ENCODE measurements at regions not wholly inside any gene's neighbourhood (a gene's known extent, or its start where the extent isn't known, plus 50 kb on each side); places are given as distances from the start of the nearest gene placed in this dataset.

- no peak overlapping the region for H3K23ac ChIP-seq (ENCODE audit: low read depth, low read length, poor library complexity)
- WGBS, 2 donors (ENCODE audit: extremely low coverage in 2 of 2, insufficient read length in 2 of 2, insufficient replicate concordance in 1 of 2), result no CpG with 5 or more reads among the region's 1 CpG
- no peak overlapping the region for H3K4me3 ChIP-seq (ENCODE audit: low read length in 2 of 2)
- H2BK12ac ChIP-seq (ENCODE audit: low read length), result no peak overlapping the region
- no peak overlapping the region for H3K14ac ChIP-seq (ENCODE audit: low read length)
- no peak overlapping the region for H4K91ac ChIP-seq (ENCODE audit: low read depth, low read length, poor library complexity)
- no peak overlapping the region for H3K27ac ChIP-seq (replicated peaks; ENCODE audit: low read length)
- no peaks in the 10 kb centered on the region for H3K4me1 ChIP-seq (ENCODE audit: control insufficient read depth in 2 of 2, insufficient read depth in 1 of 2, low read depth in 1 of 2, low read length in 2 of 2)
- H3K18ac ChIP-seq (ENCODE audit: low read length), result no peak overlapping the region
- no peaks in the 10 kb centered on the region for H3K27me3 ChIP-seq (ENCODE audit: control insufficient read depth in 3 of 3, insufficient read depth in 3 of 3, low read depth in 1 of 3, low read length in 3 of 3)
- no peak overlapping the region for H4K8ac ChIP-seq (ENCODE audit: low read depth, low read length)
- no peak overlapping the region for H2BK120ac ChIP-seq (ENCODE audit: low read depth, low read length)
- H3K4me2 ChIP-seq (ENCODE audit: insufficient read depth, low read length, poor library complexity, severe bottlenecking), result no peak overlapping the region
- no peaks in the 10 kb centered on the region for H3K79me1 ChIP-seq (ENCODE audit: low read depth, low read length)
- no peak for DNase-seq (ENCODE audit: low spot score)
- no peak overlapping the region for H2AK5ac ChIP-seq (ENCODE audit: low read depth, low read length)
- no peak overlapping the region for H3K9ac ChIP-seq (ENCODE audit: low read depth, low read length, poor library complexity)
- no peak overlapping the region for H2AFZ ChIP-seq (ENCODE audit: low read length)
- no peaks in the 10 kb centered on the region for H3K36me3 ChIP-seq (replicated peaks in 1 of 2; ENCODE audit: control insufficient read depth in 2 of 2, insufficient read depth in 2 of 2, low read length in 2 of 2)
- H3K9me3 ChIP-seq (replicated peaks in 1 of 2; ENCODE audit: control insufficient read depth in 2 of 2, insufficient read depth in 1 of 2, low read depth in 1 of 2, low read length in 2 of 2), result peaks cover 0 to 11% of the 10 kb centered on the region in 2 donors
- no peak overlapping the region for H2BK5ac ChIP-seq (ENCODE audit: low read length)
- H2BK15ac ChIP-seq (ENCODE audit: low read length), result no peak overlapping the region
- no peak overlapping the region for H3K4ac ChIP-seq (ENCODE audit: low read length)
Observed at GRCh38 chr2:180261976-180262375, 254.9 kb upstream of the CWC22 start.

DNA sequence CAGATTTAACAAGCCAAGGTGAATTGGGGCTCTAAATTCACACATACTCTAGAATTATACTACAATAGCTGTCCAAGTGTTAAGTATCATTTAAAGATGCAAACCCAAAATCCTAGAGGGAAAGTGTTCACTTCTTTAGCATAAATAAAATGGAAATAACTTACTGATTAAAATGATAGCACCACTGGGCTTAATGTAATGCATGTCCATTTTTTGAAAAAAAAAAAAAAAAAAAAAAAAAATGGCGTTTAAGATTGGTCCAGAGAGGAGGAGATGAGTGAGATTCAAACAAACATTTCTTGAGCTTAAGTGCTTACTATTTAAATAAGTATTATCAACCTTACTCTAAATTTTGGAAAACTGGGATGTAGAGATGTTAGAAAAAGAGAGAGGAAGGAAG lies 251.5 kb upstream of the CWC22 start:
- H3K14ac ChIP-seq (ENCODE audit: low read length), result no peak overlapping the region
- no peak overlapping the region for H3K23ac ChIP-seq (ENCODE audit: low read depth, low read length, poor library complexity)
- peaks cover 0 to 11% of the 10 kb centered on the region in 2 donors for H3K9me3 ChIP-seq (replicated peaks in 1 of 2; ENCODE audit: control insufficient read depth in 2 of 2, insufficient read depth in 1 of 2, low read depth in 1 of 2, low read length in 2 of 2)
- no peak overlapping the region for H3K4me3 ChIP-seq (ENCODE audit: low read length in 2 of 2)
- no peak overlapping the region for H2BK15ac ChIP-seq (ENCODE audit: low read length)
- no peak overlapping the region for H3K4me2 ChIP-seq (ENCODE audit: insufficient read depth, low read length, poor library complexity, severe bottlenecking)
- no peak overlapping the region for H3K4ac ChIP-seq (ENCODE audit: low read length)
- H3K27ac ChIP-seq (replicated peaks; ENCODE audit: low read length), result no peak overlapping the region
- no peak overlapping the region for H2BK5ac ChIP-seq (ENCODE audit: low read length)
- no peak for DNase-seq (ENCODE audit: low spot score)
- H3K9ac ChIP-seq (ENCODE audit: low read depth, low read length, poor library complexity), result no peak overlapping the region
- H2AK5ac ChIP-seq (ENCODE audit: low read depth, low read length), result no peak overlapping the region
- no peak overlapping the region for H4K91ac ChIP-seq (ENCODE audit: low read depth, low read length, poor library complexity)
- H3K36me3 ChIP-seq (replicated peaks in 1 of 2; ENCODE audit: control insufficient read depth in 2 of 2, insufficient read depth in 2 of 2, low read length in 2 of 2), result no peaks in the 10 kb centered on the region
- H4K8ac ChIP-seq (ENCODE audit: low read depth, low read length), result no peak overlapping the region
- no peak overlapping the region for H2BK120ac ChIP-seq (ENCODE audit: low read depth, low read length)
- H3K27me3 ChIP-seq (ENCODE audit: control insufficient read depth in 3 of 3, insufficient read depth in 3 of 3, low read depth in 1 of 3, low read length in 3 of 3), result no peaks in the 10 kb centered on the region
- no peak overlapping the region for H2AFZ ChIP-seq (ENCODE audit: low read length)
- no peak overlapping the region for H2BK12ac ChIP-seq (ENCODE audit: low read length)
- H3K18ac ChIP-seq (ENCODE audit: low read length), result no peak overlapping the region
- WGBS, 2 donors (ENCODE audit: extremely low coverage in 2 of 2, insufficient read length in 2 of 2, insufficient replicate concordance in 1 of 2), result no CpG with 5 or more reads among the region's 1 CpG
- no peaks in the 10 kb centered on the region for H3K79me1 ChIP-seq (ENCODE audit: low read depth, low read length)
- H3K4me1 ChIP-seq (ENCODE audit: control insufficient read depth in 2 of 2, insufficient read depth in 1 of 2, low read depth in 1 of 2, low read length in 2 of 2), result no peaks in the 10 kb centered on the region

DNA sequence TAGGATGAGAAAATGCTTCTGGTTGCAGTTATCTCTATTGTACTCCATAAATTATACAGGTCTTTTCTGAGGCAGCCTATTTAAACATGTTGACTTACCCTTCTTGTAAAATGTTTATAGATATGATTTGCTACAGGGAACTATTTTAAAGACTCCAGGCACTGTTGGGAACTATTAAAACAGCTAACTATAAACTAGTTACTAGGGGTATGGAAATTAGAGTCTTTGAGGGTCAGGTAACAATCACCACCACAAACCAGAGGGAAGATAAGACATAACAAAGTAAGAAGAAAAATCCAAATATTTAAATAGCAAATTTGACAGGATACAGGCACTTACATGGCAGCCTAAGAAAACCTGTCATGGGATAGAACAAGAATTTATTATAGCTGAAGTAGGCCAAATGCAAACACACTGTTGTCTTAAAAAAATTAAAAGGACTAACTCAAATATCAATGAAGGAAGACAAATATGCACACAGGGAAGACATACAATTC lies 251.0 kb upstream of the CWC22 start:
- no peak overlapping the region for H2AK5ac ChIP-seq (ENCODE audit: low read depth, low read length)

GRCh38 chr2:180257247-180257646 lies 250.2 kb upstream of the CWC22 start:
- Histone ChIP-seq H3K23ac (ENCODE audit: low read depth, low read length, poor library complexity) (no peak overlapping the region), H3K9ac (ENCODE audit: low read depth, low read length, poor library complexity) (no peak overlapping the region), H3K4me2 (ENCODE audit: insufficient read depth, low read length, poor library complexity, severe bottlenecking) (no peak overlapping the region), H2BK12ac (ENCODE audit: low read length) (no peak overlapping the region), H3K18ac (ENCODE audit: low read length) (no peak overlapping the region), H3K27ac (replicated peaks; ENCODE audit: low read length) (no peak overlapping the region), H3K4me1 (ENCODE audit: control insufficient read depth in 2 of 2, insufficient read depth in 1 of 2, low read depth in 1 of 2, low read length in 2 of 2) (no peaks in the 10 kb centered on the region), H2BK120ac (ENCODE audit: low read depth, low read length) (no peak overlapping the region), H2BK5ac (ENCODE audit: low read length) (no peak overlapping the region), H3K4ac (ENCODE audit: low read length) (no peak overlapping the region), H2AFZ (ENCODE audit: low read length) (no peak overlapping the region), H3K79me1 (ENCODE audit: low read depth, low read length) (no peaks in the 10 kb centered on the region), H3K4me3 (ENCODE audit: low read length in 2 of 2) (no peak overlapping the region), H3K27me3 (ENCODE audit: control insufficient read depth in 3 of 3, insufficient read depth in 3 of 3, low read depth in 1 of 3, low read length in 3 of 3) (no peaks in the 10 kb centered on the region), H4K8ac (ENCODE audit: low read depth, low read length) (no peak overlapping the region), H2AK5ac (ENCODE audit: low read depth, low read length) (no peak overlapping the region), H2BK15ac (ENCODE audit: low read length) (no peak overlapping the region), H3K9me3 (replicated peaks in 1 of 2; ENCODE audit: control insufficient read depth in 2 of 2, insufficient read depth in 1 of 2, low read depth in 1 of 2, low read length in 2 of 2) (peaks cover 0 to 11% of the 10 kb centered on the region in 2 donors), H3K14ac (ENCODE audit: low read length) (no peak overlapping the region), H4K91ac (ENCODE audit: low read depth, low read length, poor library complexity) (no peak overlapping the region), H3K36me3 (replicated peaks in 1 of 2; ENCODE audit: control insufficient read depth in 2 of 2, insufficient read depth in 2 of 2, low read length in 2 of 2) (no peaks in the 10 kb centered on the region)
- no peak for DNase-seq (ENCODE audit: low spot score)
- WGBS, 2 donors (ENCODE audit: extremely low coverage in 2 of 2, insufficient read length in 2 of 2, insufficient replicate concordance in 1 of 2), result no CpG with 5 or more reads among the region's 5 CpGs

More for the DNA sequence above, 251.0 kb upstream of the CWC22 start:
- Histone ChIP-seq H3K4me1 (ENCODE audit: control insufficient read depth in 2 of 2, insufficient read depth in 1 of 2, low read depth in 1 of 2, low read length in 2 of 2) (no peaks in the 10 kb centered on the region), H4K8ac (ENCODE audit: low read depth, low read length) (no peak overlapping the region), H3K79me1 (ENCODE audit: low read depth, low read length) (no peaks in the 10 kb centered on the region), H2BK120ac (ENCODE audit: low read depth, low read length) (no peak overlapping the region), H3K36me3 (replicated peaks in 1 of 2; ENCODE audit: control insufficient read depth in 2 of 2, insufficient read depth in 2 of 2, low read length in 2 of 2) (no peaks in the 10 kb centered on the region), H2BK5ac (ENCODE audit: low read length) (no peak overlapping the region), H3K27me3 (ENCODE audit: control insufficient read depth in 3 of 3, insufficient read depth in 3 of 3, low read depth in 1 of 3, low read length in 3 of 3) (no peaks in the 10 kb centered on the region), H3K9me3 (replicated peaks in 1 of 2; ENCODE audit: control insufficient read depth in 2 of 2, insufficient read depth in 1 of 2, low read depth in 1 of 2, low read length in 2 of 2) (peaks cover 0 to 11% of the 10 kb centered on the region in 2 donors), H3K4me2 (ENCODE audit: insufficient read depth, low read length, poor library complexity, severe bottlenecking) (no peak overlapping the region), H3K23ac (ENCODE audit: low read depth, low read length, poor library complexity) (no peak overlapping the region), H3K18ac (ENCODE audit: low read length) (no peak overlapping the region), H3K9ac (ENCODE audit: low read depth, low read length, poor library complexity) (no peak overlapping the region), H2AFZ (ENCODE audit: low read length) (no peak overlapping the region), H3K4me3 (ENCODE audit: low read length in 2 of 2) (no peak overlapping the region), H2BK15ac (ENCODE audit: low read length) (no peak overlapping the region), H3K27ac (replicated peaks; ENCODE audit: low read length) (no peak overlapping the region), H4K91ac (ENCODE audit: low read depth, low read length, poor library complexity) (no peak overlapping the region), H3K14ac (ENCODE audit: low read length) (no peak overlapping the region), H3K4ac (ENCODE audit: low read length) (no peak overlapping the region), H2BK12ac (ENCODE audit: low read length) (no peak overlapping the region)
- no peak for DNase-seq (ENCODE audit: low spot score)

Measured in neuronal stem cell (in vitro differentiated cells).